ENCODE measurements at regions not wholly inside any gene's neighbourhood (a gene's known extent, or its start where the extent isn't known, plus 50 kb on each side); places are given as distances from the start of the nearest gene placed in this dataset.

DNA sequence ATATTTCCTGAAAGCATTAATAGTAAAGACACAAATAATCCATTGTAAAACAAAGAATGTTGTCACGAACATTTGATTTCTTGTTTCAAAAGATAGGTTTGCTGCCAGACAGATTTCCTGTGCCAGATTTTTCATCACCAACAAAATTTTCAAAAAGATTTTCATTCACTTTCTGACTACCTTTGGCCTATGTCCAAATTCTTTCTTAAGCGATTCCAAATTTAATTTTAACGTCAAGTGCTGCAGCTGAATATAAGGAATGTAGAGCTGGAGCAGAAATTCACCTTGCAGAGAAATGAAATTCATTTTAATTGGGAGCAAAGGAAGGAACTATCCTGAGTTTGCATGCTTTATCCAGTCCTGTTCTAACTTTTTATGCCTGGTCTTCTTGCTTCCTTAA, 277.4 kb downstream of the CCER1 start:
- TF ChIP-seq CTCF (IDR thresholded peaks at IDR 0.05) (no peak), POLR2A (IDR thresholded peaks at IDR 0.05) (no peak)
